ENCODE measurements at regions not wholly inside any gene's neighbourhood (a gene's known extent, or its start where the extent isn't known, plus 50 kb on each side); places are given as distances from the start of the nearest gene placed in this dataset.

GRCh38 chr3:76552653-76553052 lies 487.2 kb upstream of the ROBO2 start:
- TF ChIP-seq POLR2AphosphoS5 (IDR thresholded peaks at IDR 0.05) (no peak), POLR2A (IDR thresholded peaks at IDR 0.05) (no peak), CTCF (IDR thresholded peaks at IDR 0.05) (no peak)

All from transverse colon (tissue), 4 donors.